Testis (tissue), 2 donors: ENCODE measurements at regions not wholly inside any gene's neighbourhood (a gene's known extent, or its start where the extent isn't known, plus 50 kb on each side); places are given as distances from the start of the nearest gene placed in this dataset.

ENCODE experiments used
- DNase-seq: peaks from one replicate; pipeline ENCODE4 v3.0.0-alpha.2; 2019
- H3K27ac ChIP-seq, 2 donors: fragments of 200-600 bp; sonication (generic); one replicate each; pipeline ENCODE4 v1.5.1; 2019
- H3K27me3 ChIP-seq: fragments of 200-600 bp; sonication (generic); one replicate; pipeline ENCODE4 v1.5.1; 2019
- H3K36me3 ChIP-seq: fragments of 200-600 bp; sonication (generic); one replicate; pipeline ENCODE4 v1.5.1; 2017; ENCODE audit warnings: low read depth; ENCODE audit errors: missing control alignments
- H3K4me1 ChIP-seq: fragments of 200-600 bp; sonication (generic); one replicate; pipeline ENCODE4 v1.5.1; 2019
- H3K4me3 ChIP-seq, 2 donors: fragments of 200-600 bp; sonication (generic); one replicate each; pipeline ENCODE4 v1.5.1; 2017 to 2019
- H3K9me3 ChIP-seq: fragments of 200-600 bp; sonication (generic); one replicate; pipeline ENCODE4 v1.5.1; 2017
- CTCF ChIP-seq, 3 experiments: fragments of 450-650 bp in 2 of 3; fragments of 200-600 bp in 1 of 3; sonication (generic) in 1 of 3; IDR thresholded peaks; one replicate each; pipeline ENCODE4 v1.5.1; 2016 to 2019; ENCODE audit warnings: antibody characterized with exemption in 3 of 3, mild to moderate bottlenecking in 2 of 3, moderate library complexity in 1 of 3
- POLR2A ChIP-seq: fragments of 450-650 bp; IDR thresholded peaks from one replicate; pipeline ENCODE4 v1.6.1; 2017; ENCODE audit warnings: antibody characterized with exemption, mild to moderate bottlenecking, moderate library complexity
- WGBS, 2 donors: methylation state at CpG; one replicate each; pipeline ENCODE4 v1.1.5; 2018; 5-methylcytosine and 5-hydroxymethylcytosine counted together
- intact Hi-C: fragments of 100-400 bp; cut with DNase I; formaldehyde crosslinking; loops from one replicate; pipeline ENCODE4 v1.15.1; 2023; ENCODE audit warnings: low total_unique reads

GRCh38 chr5:63125392-63125791 lies 546.8 kb downstream of the LRRC70 start:
- Histone ChIP-seq H3K27me3 (no peaks in the 10 kb centered on the region), H3K9me3 (no peaks in the 10 kb centered on the region), H3K27ac (no peak overlapping the region), H3K36me3 (no peaks in the 10 kb centered on the region), H3K4me3 (no peak overlapping the region), H3K4me1 (no peaks in the 10 kb centered on the region)
- intact Hi-C loops, result no loop called here
- TF ChIP-seq POLR2A, result no peak
- TF ChIP-seq CTCF (IDR thresholded peaks at IDR 0.05), result no peak
- DNase-seq, result no peak

DNA sequence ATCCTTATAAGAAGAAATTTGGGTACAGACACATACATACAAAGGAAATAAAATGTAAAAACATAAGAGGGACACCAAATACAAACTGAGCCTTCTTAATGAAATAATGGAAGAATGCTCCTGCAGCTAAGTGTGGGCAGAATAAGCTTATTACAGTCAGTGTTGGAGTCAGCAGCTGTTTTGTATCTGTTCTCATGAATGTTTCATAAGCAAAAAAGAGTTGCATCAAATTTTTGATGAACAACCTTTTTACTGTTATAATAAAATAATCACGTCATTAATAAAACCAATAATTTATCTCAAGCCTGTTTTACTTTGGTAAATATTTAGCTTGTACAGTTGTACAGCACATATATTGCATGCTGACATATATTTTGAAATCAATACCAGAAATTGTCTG lies 545.6 kb downstream of the LRRC70 start:
- WGBS, 2 donors, result 91 to 98% methylated on average over 1 of the region's 1 CpG
- Histone ChIP-seq H3K36me3 (no peaks in the 10 kb centered on the region), H3K27ac (no peak overlapping the region), H3K4me1 (no peaks in the 10 kb centered on the region), H3K4me3 (no peak overlapping the region), H3K27me3 (no peaks in the 10 kb centered on the region), H3K9me3 (no peaks in the 10 kb centered on the region)
- TF ChIP-seq POLR2A (no peak), CTCF (IDR thresholded peaks at IDR 0.05) (no peak)
- intact Hi-C loops, result no loop called here
- no peak for DNase-seq

DNA sequence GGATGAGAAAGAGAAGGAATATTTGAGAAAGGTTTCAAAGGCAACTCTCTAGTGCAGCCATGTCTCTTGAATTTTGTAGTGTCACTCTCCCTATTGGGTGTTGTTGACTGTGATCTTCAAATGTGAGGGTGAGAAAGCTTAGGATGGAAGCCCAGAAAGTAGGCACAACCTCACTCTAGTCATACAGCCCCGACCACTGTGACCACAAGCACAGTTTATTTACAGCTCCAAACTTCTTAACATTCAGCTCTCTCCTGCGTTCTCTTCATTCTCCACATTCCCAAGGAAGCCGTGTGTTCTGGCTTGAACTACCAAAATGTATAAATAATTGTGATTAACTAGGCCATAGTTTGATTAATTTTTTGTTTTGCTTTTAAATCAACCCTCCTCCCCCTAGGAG lies 542.9 kb downstream of the LRRC70 start:
- H3K4me1 ChIP-seq, result no peaks in the 10 kb centered on the region
- no peaks in the 10 kb centered on the region for H3K27me3 ChIP-seq
- DNase-seq, result no peak
- WGBS, 2 donors, result 74 to 78% methylated on average over 3 of the region's 3 CpGs
- no peaks in the 10 kb centered on the region for H3K9me3 ChIP-seq
- intact Hi-C loops, result no loop called here
- TF ChIP-seq CTCF (IDR thresholded peaks at IDR 0.05) (no peak), POLR2A (no peak)
- no peak overlapping the region for H3K27ac ChIP-seq
- H3K4me3 ChIP-seq, result no peak overlapping the region
- H3K36me3 ChIP-seq, result no peaks in the 10 kb centered on the region

- Histone ChIP-seq H3K4me1 (no peaks in the 10 kb centered on the region), H3K4me3 (no peak overlapping the region), H3K36me3 (no peaks in the 10 kb centered on the region), H3K27me3 (no peaks in the 10 kb centered on the region), H3K9me3 (no peaks in the 10 kb centered on the region), H3K27ac (no peak overlapping the region)
- TF ChIP-seq CTCF (IDR thresholded peaks at IDR 0.05) (no peak), POLR2A (no peak)
- no peak for DNase-seq
- intact Hi-C loops, result no loop called here
- 88 to 95% methylated on average over 1 of the region's 1 CpG for WGBS, 2 donors
These were observed 539.6 kb downstream of the LRRC70 start for GRCh38 chr5:63118221-63118620.

- intact Hi-C loops, result no loop called here
- TF ChIP-seq CTCF (IDR thresholded peaks at IDR 0.05) (no peak), POLR2A (no peak)
- DNase-seq, result no peak
- Histone ChIP-seq H3K9me3 (no peaks in the 10 kb centered on the region), H3K4me3 (no peak overlapping the region), H3K27ac (no peak overlapping the region), H3K4me1 (no peaks in the 10 kb centered on the region), H3K36me3 (no peaks in the 10 kb centered on the region), H3K27me3 (no peaks in the 10 kb centered on the region)
These were observed 533.3 kb downstream of the LRRC70 start for GRCh38 chr5:63111891-63112290.
